Skeletal muscle cell (primary cell): ENCODE measurements at regions not wholly inside any gene's neighbourhood (a gene's known extent, or its start where the extent isn't known, plus 50 kb on each side); places are given as distances from the start of the nearest gene placed in this dataset.

ENCODE experiments used
- DNase-seq: peaks from one replicate; pipeline ENCODE4 v3.0.0-alpha.2; 2010; ENCODE audit warnings: low read depth
- H3K4me3 ChIP-seq: 2 replicates; pipeline ENCODE4 v1.5.1; 2011; ENCODE audit warnings: low read depth, mild to moderate bottlenecking, control low read depth, low read length, moderate library complexity

DNA sequence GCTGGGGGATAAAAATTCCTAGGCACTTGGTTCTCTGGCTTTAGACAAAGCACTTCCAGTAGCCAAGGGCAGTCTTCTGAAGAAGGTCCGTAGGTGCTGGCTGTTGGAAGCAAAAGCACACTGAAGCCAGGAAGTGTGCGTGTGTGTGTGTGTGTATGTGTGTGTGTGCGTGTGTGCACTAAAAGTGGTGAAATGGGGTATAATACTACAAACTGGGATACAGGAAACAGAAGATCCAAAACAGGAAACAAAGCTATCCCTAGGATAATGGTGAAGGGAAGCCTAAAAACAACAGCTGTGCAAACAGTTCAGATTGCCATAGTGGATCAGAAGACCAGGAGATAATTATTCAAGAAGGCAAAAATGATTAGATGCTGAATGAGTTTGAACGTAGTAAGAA, 103.4 kb downstream of the IL20RB start:
- no peak for DNase-seq
- no peak overlapping the region for H3K4me3 ChIP-seq

DNA sequence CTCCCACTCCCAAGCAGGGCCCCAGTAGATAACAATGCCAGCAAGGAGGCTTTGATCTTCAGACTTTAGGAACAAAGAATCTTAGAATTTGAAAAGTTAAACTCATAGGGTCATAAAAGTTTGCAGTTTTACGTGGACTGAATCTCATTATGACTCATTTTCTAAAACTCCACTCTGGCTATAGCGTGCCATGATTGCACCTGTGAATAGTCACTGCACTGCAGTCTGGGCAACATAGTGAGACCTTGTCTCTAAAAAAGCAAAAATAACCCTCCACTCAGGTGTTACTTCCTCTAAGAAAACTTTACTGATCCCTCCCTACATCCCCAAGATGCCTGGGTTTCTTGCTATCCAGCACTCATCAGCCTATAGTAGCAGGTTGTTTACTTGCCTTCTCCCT, 104.5 kb downstream of the IL20RB start:
- no peak overlapping the region for H3K4me3 ChIP-seq
- DNase-seq: no peak

DNA sequence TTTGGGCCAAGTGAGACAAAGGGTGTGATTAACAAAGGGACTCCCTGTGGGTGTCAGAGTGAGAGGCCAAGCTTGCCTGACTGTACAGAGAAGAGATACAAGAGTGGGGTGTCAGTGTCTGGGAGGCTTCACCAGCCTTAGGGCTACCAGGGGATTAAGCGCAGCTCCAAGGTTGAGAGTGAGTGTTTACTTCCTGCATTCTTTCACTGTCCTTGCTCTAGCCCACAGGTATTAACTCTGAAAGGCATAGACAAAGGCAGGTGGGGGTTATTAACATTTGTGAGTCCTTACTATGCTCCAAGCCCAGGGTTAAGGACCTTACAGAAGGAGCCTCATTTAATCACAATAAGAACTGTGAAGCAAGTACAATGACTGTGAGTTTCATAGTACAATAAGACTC, 107.6 kb downstream of the IL20RB start:
- H3K4me3 ChIP-seq: no peak overlapping the region
- DNase-seq: no peak

DNA sequence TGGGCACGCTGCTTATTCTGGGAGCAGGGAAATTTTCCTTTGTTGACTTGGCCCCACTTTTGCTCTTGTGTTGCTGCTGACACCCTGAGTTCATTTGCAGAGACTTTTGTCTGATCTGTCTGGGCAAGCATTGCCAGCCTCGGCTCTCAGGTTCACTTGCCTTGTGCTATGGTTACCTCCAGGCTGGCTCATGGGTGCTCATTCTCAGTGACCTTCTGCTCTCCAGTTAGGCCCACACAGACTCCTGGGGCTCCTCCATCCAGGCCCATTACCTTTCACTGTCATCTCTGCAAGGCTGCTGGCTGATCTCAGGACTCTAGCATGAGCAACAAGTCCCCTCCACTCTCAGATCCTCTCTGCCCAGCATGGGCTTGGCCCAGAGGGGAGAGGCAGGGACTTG, 108.3 kb downstream of the IL20RB start:
- H3K4me3 ChIP-seq: no peak overlapping the region
- DNase-seq: no peak

DNA sequence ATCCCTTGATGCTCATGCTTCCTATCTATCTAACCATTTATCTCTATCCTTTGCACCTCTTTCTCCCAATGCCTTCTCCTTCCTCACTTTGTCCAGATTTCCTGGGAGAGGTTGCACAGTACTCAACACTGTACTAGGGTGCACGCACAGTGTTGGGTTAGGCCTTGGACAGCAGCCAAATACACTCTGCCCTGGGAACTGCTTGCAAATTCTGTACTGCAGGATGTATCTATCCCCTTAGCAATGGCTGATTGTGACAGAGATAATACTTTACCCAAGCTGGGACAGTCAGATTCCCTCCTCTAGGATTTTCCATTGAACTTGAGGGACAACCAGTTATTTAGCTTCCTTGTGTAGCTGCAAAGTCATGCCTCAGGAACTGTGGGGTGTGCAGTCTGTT, 113.3 kb downstream of the IL20RB start:
- H3K4me3 ChIP-seq: no peak overlapping the region

DNA sequence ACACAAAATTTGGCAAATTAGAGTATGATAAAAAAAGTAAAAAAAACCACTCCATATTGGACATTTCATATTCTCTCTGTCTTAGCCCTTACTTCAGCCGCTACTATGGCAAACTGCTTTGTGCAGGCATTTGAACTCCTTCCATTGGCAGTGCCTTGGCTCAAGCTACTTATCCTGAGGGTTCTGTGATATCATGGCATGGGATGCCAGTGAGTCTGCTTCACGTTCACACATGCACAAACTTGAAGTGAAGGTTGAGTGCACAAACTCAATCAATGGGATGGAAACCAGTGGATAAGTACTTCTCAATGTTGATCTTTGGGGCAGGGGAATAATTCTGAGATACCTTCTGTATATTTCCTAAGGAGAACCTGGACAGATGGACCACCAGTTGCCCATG, 117.2 kb downstream of the IL20RB start:
- no peak overlapping the region for H3K4me3 ChIP-seq
- DNase-seq: no peak

More for the DNA sequence above, 113.3 kb downstream of the IL20RB start:
- DNase-seq: no peak

DNA sequence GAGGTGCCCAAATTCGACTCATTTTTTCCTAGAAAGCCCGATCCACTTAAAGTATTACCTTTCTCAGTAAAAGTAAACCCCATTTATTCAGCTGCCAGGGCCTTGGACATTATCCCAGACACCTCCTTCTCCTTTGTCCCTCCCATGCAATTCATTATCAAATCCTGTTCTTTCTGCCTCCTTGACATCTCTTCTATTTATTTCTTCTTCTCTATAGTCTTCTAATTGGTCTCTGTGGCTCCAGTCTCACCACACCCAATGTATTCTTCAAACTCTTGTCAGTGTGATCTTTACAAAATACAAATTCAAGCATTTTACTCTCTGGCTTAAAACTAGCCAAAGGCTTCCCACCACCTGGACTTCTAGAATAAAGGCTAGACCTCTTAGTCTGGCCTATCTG, 120.3 kb downstream of the IL20RB start:
- no peak overlapping the region for H3K4me3 ChIP-seq
- DNase-seq: no peak

DNA sequence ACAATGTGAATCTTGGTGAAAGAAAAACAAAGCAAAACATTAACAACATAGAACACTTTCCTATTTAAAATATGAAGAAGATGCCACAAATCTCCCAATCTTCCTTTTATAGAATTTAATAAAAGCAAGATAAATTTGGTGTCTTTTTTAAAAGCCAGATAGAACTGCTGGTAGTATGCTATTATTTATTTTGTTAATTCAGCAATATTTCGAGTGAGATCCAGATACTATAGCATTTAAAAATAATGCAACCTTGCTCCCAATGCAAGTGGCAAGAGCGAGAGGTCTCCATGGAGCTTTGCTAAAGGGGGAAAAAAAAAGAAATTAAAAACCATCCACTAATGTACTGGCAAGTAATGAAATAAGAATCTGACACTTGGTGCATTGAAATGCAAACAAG, 121.8 kb downstream of the IL20RB start:
- no peak overlapping the region for H3K4me3 ChIP-seq
- DNase-seq: no peak

DNA sequence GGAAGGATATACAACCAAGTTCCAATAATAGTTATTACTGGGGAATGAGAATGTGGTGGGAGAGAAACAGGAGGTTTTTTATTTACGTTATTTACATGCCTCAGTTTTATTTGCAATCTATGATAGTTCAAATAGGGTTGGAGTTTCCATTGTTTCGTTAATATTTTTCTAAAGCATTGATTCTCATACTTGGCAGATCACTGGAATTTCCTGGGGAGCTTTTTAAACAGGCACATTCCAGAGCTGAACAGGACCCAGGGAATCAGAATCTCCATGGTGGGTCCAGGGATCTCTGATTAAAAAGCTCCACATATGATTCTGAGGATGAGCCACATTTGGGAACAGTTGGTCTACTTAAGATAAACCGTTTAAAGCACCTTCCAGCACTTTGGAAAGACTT, 123.9 kb downstream of the IL20RB start:
- DNase-seq: no peak
- no peak overlapping the region for H3K4me3 ChIP-seq

DNA sequence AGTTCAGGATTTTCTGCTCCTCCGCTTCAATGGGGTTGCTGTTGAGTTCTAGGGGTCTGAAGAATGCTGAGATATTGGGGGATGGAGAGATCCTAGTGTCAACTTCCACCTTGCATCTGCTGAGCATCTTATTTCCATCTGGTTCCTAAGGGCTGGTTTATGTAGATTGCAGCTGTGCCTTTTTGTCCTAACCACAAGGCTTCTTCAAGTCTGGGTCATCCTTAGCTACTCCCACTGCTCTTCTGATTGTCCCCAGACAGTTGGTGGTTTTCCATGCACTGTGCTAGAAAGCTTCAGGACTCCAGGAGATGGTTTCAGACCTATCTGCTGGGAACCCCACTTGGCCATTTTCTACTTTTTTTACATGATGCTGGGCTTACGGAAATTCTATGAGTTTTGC, 125.0 kb downstream of the IL20RB start:
- DNase-seq: no peak
- no peak overlapping the region for H3K4me3 ChIP-seq

DNA sequence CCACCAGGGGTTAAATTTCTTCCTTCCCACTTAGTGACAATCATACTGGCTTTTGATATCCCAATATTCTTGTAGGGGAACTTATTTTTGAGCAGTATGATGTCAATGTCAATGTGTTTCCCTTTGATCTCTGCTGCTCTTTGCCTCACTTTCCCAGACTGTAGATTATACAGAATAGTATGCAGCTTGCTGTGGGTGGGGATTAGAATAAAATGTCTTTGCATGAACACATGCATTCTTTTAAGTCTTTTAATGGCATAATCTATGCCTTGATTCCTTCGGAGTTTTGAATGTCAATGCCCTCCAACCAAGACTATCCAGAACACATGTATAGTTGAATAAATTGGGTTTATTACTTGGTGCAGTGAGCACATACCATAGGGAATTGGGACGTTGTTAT, 125.5 kb downstream of the IL20RB start:
- H3K4me3 ChIP-seq: no peak overlapping the region
- no peak for DNase-seq

DNA sequence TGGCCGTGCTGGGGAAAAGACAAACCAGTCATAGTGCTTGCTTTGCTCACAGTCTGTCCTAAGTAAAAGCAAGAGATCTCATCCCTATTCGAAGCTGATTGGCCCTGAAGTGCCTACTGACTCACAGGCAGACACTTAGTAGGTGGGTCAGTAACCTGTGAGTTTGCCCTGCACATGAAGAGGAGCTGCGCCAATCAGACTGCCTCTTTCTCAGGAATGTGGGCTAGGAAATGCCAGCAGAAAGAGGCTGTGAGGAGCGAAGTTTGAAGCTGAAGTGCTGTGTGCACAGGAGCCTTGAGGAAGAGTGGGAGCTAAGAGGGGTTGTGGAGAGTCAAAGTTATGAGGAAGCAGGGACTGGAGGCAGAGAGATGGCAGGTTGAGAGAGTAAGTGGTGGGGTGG, 126.8 kb downstream of the IL20RB start:
- no peak for DNase-seq
- H3K4me3 ChIP-seq: no peak overlapping the region

DNA sequence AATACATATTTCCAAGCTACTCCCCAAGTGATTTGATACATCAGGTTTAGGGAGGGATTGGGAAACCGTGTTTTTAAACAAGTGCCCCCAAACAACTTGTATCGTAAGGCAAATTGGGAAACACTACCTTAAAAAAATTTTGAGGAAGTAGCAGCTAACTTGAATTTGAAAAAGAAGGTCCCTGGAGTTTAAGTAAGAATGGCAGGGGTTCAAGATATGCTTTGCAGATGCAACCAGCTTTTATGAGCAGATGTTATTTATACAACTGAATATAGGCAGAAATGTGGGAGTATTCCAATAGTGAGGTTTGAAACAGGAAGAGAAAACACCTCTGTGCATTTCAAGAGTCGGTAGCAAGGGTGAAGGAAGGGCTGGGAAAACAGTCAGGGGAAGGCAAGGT, 139.6 kb downstream of the IL20RB start:
- no peak for DNase-seq
- H3K4me3 ChIP-seq: no peak overlapping the region

DNA sequence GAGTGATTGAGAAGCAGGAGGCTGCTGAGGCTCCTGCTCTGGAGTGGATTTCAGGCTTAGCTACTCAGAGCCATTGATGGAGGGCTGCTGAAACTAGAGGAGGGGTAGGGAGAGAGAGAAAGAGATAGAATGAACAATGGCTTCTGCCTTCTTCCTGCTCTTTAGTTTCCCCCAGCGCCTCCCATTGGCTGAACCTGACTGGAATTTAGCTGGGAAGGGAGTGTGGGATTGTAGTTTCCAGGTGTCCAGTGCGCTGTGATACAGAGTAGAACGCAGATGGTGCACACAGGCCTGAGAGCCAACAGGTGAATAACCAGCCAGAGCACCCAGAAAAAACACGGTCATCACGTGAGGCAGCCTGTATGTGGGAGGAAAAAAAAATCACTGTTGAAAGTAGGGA, 140.1 kb downstream of the IL20RB start:
- no peak overlapping the region for H3K4me3 ChIP-seq
- DNase-seq: no peak

DNA sequence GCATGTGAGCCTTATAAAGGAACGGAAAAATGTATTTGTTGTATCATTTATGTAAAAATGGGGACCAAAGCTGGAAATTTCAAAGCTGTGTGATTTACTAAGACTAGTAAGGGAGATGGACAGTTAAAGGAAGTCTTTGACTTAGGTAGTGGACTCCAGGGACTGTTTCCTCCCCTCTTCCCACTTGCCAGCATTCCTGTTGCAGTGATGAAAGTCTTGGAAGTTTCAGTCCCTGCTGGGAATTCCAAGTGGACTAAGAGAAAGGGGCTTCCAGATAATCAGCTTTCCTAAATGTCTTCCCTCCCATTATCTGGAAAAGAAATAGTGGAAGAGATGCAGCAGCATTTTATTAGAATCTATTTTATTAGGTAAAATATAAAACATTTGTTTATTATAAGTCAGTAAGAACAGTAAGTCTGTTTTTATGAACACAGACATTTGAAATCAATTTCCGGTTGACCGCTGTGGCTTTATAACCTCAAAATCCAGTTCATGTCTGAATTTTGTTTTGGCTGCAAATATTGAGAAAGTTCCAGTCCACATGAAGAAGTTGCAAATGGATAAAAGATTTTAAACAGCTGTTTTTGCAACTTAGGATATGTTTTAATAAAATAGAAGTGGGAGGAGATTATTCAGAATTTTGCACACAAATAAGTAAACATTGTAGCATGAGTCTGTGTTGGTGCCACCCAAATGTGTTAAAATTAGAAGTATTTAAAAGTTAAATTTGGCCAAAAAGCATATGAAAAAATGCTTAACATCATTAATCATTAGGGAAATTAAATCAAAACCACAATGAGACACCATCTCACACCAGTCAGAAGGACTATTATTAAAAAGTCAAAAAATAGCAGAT, 141.8 kb downstream of the IL20RB start:
- DNase-seq: no peak
- H3K4me3 ChIP-seq: no peak overlapping the region

DNA sequence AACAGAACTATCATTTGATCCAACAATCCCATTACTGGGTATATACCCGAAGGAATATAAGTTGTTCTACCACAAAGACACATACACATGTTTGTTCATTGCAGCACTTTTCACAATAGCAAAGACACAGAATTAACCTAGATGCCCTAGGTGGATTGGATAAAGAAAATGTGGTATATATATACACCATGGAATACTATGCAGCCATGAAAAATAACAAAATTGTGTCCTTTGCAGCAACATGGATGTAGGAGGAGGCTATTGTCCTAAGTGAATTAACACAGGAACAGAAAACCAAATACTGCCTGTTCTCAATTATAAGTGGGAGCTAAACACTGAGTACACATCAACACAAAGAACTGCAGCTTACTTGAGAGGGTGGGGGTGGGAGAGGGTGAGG, 142.5 kb downstream of the IL20RB start:
- DNase-seq: no peak

DNA sequence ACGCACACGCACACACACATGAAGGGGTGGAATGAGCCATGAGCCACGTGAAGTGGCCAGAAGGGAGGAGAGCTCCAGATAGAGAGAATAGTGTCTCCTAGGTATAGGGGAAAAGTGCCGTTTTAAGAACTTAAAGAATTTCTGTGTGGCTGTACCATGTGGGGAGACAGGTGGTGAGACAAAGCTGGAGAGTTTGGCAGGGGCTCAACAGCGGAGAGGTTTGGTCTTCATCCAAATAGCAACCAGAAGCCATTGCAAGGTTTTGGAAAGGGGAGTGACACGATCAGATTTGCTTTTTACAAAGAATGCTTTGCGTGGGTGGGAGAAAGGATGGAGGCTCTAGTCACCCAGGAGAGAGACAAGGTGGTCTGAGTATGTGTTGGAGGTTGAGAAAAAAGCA, 146.0 kb downstream of the IL20RB start:
- DNase-seq: no peak
- H3K4me3 ChIP-seq: no peak overlapping the region

More for the DNA sequence above, 142.5 kb downstream of the IL20RB start:
- H3K4me3 ChIP-seq: no peak overlapping the region

DNA sequence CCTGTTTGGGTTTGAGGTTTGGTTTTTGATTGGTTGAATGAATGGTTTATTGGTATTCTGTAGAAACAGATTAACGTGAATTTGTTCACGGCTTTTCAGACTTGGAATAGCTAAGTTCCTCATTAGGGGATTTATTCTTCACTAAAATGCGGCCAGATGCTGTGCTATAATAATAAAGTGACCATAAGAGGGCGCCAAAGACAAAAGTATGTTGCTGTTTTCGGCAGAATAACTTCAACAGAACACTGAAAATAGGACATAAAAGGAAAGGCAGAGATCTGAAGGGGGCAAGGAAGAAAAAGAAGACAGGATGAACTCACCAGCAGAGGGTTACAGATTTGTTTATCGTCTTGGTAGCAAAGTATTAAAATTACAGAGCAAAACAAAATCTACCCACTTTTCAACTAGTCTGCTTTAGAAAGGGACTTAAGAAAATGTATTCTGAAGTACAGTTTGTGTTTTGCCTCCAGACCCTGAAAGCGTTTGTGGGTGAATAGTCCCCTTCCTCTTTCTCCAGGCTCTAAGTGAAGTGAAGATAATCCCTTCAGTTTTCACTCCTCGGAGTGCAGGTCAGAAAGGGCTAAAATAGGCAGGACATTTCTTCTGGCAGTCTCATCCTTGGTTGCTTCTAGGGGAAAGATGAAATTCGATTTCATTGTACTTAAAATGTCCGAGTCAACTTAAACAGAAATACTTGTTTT, 147.6 kb downstream of the IL20RB start:
- no peak overlapping the region for H3K4me3 ChIP-seq
- peak; percentile 22 for DNase-seq

DNA sequence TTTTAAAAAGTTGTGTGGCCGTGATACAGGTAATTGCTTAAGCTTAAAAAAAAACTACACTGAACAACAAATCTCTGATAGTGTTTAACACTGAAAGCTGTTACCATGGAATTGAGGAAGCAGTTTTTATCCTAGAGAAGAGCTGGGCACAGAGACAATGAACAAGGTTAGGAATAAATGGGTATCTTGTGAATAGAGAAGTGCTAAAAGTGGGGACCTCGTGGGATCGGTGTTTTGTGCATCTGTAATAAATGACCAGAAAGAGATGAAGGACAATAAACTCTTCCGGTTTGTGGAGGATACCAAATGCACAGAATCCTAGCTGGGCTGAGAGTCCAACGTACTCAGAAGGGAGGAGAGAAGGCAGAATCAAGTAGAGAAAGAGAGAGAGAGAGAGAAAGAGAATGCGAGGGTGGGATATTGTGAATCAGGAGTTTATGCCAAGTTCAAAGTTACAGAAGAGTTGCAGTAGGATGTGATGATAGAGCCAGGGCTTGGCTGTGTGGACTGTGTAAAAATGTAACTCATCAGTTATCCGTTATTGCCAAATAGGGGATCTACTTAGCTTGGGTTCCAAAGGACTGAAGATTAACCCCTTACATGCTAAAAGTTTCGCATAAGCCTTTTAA, 148.9 kb downstream of the IL20RB start:
- DNase-seq: no peak
- H3K4me3 ChIP-seq: no peak overlapping the region

DNA sequence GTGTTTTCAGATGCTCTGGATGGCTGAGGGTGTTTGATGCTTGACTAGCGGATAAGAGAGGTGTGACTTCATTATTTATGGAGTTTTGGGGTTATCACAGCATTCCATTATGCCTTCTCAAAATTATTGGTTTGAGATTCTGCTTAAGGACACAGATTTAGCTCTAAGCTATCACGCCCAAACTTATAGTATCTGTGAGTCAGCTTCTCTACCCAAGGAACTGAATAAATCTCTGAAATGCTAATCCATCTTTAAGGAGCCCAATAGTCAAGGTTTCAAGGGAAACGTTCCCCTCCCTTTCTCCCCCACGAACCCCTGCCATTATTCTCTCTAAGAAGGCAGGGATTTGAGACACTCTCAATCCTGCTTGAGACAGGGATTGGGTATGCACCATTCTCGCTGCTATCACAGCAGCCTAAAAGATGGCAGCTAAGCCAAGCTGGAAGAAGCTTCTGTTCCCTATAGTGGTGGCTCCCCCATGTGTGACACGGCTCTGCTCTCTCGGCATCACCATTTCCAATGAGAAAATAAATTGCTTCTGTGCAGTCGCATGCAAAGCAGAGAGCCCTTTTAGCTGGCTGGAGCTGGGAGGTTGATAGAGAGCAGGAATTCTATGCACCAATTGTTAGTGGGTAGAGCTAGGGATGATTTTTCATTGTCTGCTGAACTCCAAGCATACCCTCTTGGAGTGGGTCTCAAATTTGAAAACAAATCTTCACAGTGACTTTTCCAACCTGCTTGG, 151.1 kb downstream of the IL20RB start:
- DNase-seq: no peak

More for the DNA sequence above, 151.1 kb downstream of the IL20RB start:
- no peak overlapping the region for H3K4me3 ChIP-seq
